ENCODE measurements at regions not wholly inside any gene's neighbourhood (a gene's known extent, or its start where the extent isn't known, plus 50 kb on each side); places are given as distances from the start of the nearest gene placed in this dataset.

DNA sequence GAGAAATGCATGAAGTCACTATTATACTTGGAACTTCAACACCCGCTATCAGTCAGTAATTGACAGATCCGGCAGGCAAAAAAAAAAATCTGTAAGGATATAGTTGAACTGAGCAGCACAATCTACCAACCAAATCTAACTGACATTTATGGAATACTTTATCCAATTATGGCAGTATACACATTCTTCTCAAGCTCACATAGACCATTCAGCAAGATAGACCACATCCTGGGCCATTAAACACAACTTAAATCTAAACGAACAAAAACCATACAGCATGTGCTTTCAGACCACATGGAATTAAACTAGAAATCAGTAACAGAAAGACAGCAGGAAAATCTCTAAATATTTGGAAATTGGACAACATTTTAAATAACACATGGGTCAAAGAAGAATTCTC lies 112.7 kb downstream of the MPP7 start:
- Histone ChIP-seq H3K27me3 (ENCODE audit: control insufficient read depth in 4 of 4, insufficient read depth in 4 of 4, low read length in 3 of 4) (no peaks in the 10 kb centered on the region), H3K4me1 (ENCODE audit: control insufficient read depth in 4 of 4, insufficient read depth in 4 of 4, low read length in 3 of 4) (no peaks in the 10 kb centered on the region), H3K36me3 (ENCODE audit: control insufficient read depth in 4 of 4, insufficient read depth in 3 of 4, low read depth in 1 of 4, low read length in 3 of 4) (no peaks in the 10 kb centered on the region), H3K27ac (ENCODE audit: low read depth in 1 of 2, low read length in 2 of 2) (no peak overlapping the region), H3K9me3 (ENCODE audit: control insufficient read depth in 4 of 4, low read length in 3 of 4) (no peaks in the 10 kb centered on the region), H3K4me3 (ENCODE audit: low read depth in 1 of 3, low read length in 3 of 3) (no peak overlapping the region), H3K9ac (ENCODE audit: low read depth in 1 of 2, low read length in 2 of 2) (no peak overlapping the region)
- WGBS, result 92% methylated on average over 3 of the region's 3 CpGs
- TF ChIP-seq YY1 (IDR thresholded peaks at IDR 0.05) (no peak), TAF1 (conservative IDR thresholded peaks at IDR 0.05) (no peak), RXRA (IDR thresholded peaks at IDR 0.05) (no peak), JUND (IDR thresholded peaks at IDR 0.05) (no peak)
- TF ChIP-seq, protein P1, sequence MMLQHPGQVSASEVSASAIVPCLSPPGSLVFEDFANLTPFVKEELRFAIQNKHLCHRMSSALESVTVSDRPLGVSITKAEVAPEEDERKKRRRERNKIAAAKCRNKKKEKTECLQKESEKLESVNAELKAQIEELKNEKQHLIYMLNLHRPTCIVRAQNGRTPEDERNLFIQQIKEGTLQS (IDR thresholded peaks at IDR 0.05), result no peak
- TF ChIP-seq, protein P2, sequence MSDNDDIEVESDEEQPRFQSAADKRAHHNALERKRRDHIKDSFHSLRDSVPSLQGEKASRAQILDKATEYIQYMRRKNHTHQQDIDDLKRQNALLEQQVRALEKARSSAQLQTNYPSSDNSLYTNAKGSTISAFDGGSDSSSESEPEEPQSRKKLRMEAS (IDR thresholded peaks at IDR 0.05), result no peak
- DNase-seq (ENCODE audit: low spot score), result no peak

DNA sequence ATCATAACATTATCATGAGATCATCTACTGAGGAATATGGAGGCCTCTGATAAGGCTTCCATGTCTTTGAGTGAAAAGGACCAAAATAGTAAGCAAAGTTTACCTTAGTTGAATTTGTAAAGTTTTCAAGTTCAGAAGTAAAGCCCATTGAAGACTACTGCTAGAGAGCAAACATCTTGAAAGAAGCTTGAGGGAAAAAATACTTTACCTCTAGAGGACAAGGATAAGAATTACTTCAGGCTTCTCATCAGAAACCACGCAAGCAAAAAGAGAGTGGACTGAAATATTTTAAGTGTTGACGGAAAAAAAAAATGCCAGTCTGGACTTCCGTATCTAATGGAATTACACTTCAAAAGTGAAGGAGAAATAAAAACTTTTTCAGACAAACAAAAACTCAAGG lies 114.3 kb downstream of the MPP7 start:
- 96% methylated on average over 3 of the region's 3 CpGs for WGBS
- no peaks in the 10 kb centered on the region for H3K9me3 ChIP-seq (ENCODE audit: control insufficient read depth in 4 of 4, low read length in 3 of 4)
- no peak overlapping the region for H3K27ac ChIP-seq (ENCODE audit: low read depth in 1 of 2, low read length in 2 of 2)
- H3K4me3 ChIP-seq (ENCODE audit: low read depth in 1 of 3, low read length in 3 of 3), result no peak overlapping the region
- no peaks in the 10 kb centered on the region for H3K4me1 ChIP-seq (ENCODE audit: control insufficient read depth in 4 of 4, insufficient read depth in 4 of 4, low read length in 3 of 4)
- no peaks in the 10 kb centered on the region for H3K27me3 ChIP-seq (ENCODE audit: control insufficient read depth in 4 of 4, insufficient read depth in 4 of 4, low read length in 3 of 4)
- DNase-seq (ENCODE audit: low spot score), result no peak
- no peaks in the 10 kb centered on the region for H3K36me3 ChIP-seq (ENCODE audit: control insufficient read depth in 4 of 4, insufficient read depth in 3 of 4, low read depth in 1 of 4, low read length in 3 of 4)
- H3K9ac ChIP-seq (ENCODE audit: low read depth in 1 of 2, low read length in 2 of 2), result no peak overlapping the region
- TF ChIP-seq, protein P2 (IDR thresholded peaks at IDR 0.05), result no peak
- TF ChIP-seq EGR1 (IDR thresholded peaks at IDR 0.05; ENCODE audit: low read depth in 2 of 2), result no peak
- TF ChIP-seq, protein P3, sequence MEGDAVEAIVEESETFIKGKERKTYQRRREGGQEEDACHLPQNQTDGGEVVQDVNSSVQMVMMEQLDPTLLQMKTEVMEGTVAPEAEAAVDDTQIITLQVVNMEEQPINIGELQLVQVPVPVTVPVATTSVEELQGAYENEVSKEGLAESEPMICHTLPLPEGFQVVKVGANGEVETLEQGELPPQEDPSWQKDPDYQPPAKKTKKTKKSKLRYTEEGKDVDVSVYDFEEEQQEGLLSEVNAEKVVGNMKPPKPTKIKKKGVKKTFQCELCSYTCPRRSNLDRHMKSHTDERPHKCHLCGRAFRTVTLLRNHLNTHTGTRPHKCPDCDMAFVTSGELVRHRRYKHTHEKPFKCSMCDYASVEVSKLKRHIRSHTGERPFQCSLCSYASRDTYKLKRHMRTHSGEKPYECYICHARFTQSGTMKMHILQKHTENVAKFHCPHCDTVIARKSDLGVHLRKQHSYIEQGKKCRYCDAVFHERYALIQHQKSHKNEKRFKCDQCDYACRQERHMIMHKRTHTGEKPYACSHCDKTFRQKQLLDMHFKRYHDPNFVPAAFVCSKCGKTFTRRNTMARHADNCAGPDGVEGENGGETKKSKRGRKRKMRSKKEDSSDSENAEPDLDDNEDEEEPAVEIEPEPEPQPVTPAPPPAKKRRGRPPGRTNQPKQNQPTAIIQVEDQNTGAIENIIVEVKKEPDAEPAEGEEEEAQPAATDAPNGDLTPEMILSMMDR (IDR thresholded peaks at IDR 0.05; ENCODE audit: low read depth, low read length, missing input control), result no peak
- TF ChIP-seq, protein P4, sequence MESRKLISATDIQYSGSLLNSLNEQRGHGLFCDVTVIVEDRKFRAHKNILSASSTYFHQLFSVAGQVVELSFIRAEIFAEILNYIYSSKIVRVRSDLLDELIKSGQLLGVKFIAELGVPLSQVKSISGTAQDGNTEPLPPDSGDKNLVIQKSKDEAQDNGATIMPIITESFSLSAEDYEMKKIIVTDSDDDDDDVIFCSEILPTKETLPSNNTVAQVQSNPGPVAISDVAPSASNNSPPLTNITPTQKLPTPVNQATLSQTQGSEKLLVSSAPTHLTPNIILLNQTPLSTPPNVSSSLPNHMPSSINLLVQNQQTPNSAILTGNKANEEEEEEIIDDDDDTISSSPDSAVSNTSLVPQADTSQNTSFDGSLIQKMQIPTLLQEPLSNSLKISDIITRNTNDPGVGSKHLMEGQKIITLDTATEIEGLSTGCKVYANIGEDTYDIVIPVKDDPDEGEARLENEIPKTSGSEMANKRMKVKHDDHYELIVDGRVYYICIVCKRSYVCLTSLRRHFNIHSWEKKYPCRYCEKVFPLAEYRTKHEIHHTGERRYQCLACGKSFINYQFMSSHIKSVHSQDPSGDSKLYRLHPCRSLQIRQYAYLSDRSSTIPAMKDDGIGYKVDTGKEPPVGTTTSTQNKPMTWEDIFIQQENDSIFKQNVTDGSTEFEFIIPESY (IDR thresholded peaks at IDR 0.05), result no peak
- no peak for TF ChIP-seq RAD21 (IDR thresholded peaks at IDR 0.05)
- no peak for TF ChIP-seq HNF4A (conservative IDR thresholded peaks at IDR 0.05)
- no peak for TF ChIP-seq SP1 (IDR thresholded peaks at IDR 0.05)
- no peak for TF ChIP-seq HNF4G (IDR thresholded peaks at IDR 0.05)
- TF ChIP-seq GABPA (IDR thresholded peaks at IDR 0.05 in 1 of 2, conservative IDR thresholded peaks at IDR 0.05 in 1 of 2), result no peak
- TF ChIP-seq NR2F2 (IDR thresholded peaks at IDR 0.05), result no peak
- TF ChIP-seq RXRA (IDR thresholded peaks at IDR 0.05), result no peak
- no peak for TF ChIP-seq FOXA2 (IDR thresholded peaks at IDR 0.05)
- TF ChIP-seq, protein P1 (IDR thresholded peaks at IDR 0.05), result no peak
- no peak for TF ChIP-seq JUND (IDR thresholded peaks at IDR 0.05)
- TF ChIP-seq YY1 (IDR thresholded peaks at IDR 0.05), result no peak

All from liver (tissue), 8 donors.